Loucy (cell line): ENCODE measurements at regions not wholly inside any gene's neighbourhood (a gene's known extent, or its start where the extent isn't known, plus 50 kb on each side); places are given as distances from the start of the nearest gene placed in this dataset.
A peak's percentile ranks its signal among the peaks of the same experiment; 100 is the strongest.

Experiments used
- EZH2phosphoT487 ChIP-seq: fragments of 200-600 bp; IDR thresholded peaks from 2 replicates; pipeline ENCODE4 v1.6.1; 2018; ENCODE audit warnings: antibody characterized with exemption, mild to moderate bottlenecking, moderate library complexity, borderline replicate concordance
- TF ChIP-seq, protein P1 (sequence below): fragments of 200-600 bp; sonication (generic); conservative IDR thresholded peaks from 2 replicates; pipeline ENCODE4 v1.5.1; 2014; ENCODE audit warnings: mild to moderate bottlenecking, antibody characterized with exemption, low read length

GRCh38 chr13:40221460-40222201, 444.8 kb downstream of the FOXO1 start:
- TF ChIP-seq, protein P1, sequence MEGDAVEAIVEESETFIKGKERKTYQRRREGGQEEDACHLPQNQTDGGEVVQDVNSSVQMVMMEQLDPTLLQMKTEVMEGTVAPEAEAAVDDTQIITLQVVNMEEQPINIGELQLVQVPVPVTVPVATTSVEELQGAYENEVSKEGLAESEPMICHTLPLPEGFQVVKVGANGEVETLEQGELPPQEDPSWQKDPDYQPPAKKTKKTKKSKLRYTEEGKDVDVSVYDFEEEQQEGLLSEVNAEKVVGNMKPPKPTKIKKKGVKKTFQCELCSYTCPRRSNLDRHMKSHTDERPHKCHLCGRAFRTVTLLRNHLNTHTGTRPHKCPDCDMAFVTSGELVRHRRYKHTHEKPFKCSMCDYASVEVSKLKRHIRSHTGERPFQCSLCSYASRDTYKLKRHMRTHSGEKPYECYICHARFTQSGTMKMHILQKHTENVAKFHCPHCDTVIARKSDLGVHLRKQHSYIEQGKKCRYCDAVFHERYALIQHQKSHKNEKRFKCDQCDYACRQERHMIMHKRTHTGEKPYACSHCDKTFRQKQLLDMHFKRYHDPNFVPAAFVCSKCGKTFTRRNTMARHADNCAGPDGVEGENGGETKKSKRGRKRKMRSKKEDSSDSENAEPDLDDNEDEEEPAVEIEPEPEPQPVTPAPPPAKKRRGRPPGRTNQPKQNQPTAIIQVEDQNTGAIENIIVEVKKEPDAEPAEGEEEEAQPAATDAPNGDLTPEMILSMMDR: no peak
- TF ChIP-seq EZH2phosphoT487: peak; percentile 16; the same call in 1 of the 2 replicates
